ENCODE measurements at regions not wholly inside any gene's neighbourhood (a gene's known extent, or its start where the extent isn't known, plus 50 kb on each side); places are given as distances from the start of the nearest gene placed in this dataset.

DNA sequence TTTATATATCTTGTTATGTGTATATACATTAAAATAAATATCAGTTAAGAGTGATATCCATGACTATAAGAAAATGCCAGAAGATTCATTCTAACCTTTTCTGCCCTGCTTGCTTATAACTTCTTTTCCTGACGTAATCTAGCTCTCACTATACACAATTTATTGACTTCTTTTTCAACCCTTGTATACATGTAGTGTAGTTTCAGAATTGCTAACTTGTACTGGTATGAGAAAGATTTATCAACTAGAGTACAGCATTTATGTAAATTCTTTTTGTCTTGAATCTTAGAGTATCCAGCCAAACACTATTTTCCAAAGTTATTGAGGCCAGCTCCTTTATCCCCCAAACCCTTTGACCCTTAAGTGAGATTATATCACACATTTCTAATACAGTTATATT is 798.0 kb upstream of the RAB6C start:
- no peak overlapping the region for H3K4me3 ChIP-seq (ENCODE audit: low read depth, low read length)
- TF ChIP-seq, protein P1, sequence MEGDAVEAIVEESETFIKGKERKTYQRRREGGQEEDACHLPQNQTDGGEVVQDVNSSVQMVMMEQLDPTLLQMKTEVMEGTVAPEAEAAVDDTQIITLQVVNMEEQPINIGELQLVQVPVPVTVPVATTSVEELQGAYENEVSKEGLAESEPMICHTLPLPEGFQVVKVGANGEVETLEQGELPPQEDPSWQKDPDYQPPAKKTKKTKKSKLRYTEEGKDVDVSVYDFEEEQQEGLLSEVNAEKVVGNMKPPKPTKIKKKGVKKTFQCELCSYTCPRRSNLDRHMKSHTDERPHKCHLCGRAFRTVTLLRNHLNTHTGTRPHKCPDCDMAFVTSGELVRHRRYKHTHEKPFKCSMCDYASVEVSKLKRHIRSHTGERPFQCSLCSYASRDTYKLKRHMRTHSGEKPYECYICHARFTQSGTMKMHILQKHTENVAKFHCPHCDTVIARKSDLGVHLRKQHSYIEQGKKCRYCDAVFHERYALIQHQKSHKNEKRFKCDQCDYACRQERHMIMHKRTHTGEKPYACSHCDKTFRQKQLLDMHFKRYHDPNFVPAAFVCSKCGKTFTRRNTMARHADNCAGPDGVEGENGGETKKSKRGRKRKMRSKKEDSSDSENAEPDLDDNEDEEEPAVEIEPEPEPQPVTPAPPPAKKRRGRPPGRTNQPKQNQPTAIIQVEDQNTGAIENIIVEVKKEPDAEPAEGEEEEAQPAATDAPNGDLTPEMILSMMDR (IDR thresholded peaks at IDR 0.05; ENCODE audit: insufficient read depth, low read length): no peak
- DNase-seq (ENCODE audit: low read depth): no peak

DNA sequence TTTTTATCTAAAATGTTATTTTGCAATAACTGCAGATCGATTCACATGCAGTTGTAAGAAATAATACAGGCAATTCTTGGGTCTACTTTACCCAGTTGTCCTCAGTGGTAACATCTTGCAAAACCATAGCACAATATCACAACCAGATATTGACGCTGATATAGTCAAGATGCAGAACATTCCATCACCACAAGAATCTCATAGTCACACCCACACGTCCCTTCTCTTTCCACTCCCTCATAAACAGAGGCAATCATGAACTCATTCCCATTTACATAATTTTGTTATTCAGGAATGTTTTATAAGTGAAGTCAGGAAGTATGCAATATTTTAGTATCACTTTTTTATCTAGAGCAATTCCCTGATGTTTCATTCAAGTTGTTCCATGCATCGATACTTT is 797.5 kb upstream of the RAB6C start:
- no peak overlapping the region for H3K4me3 ChIP-seq (ENCODE audit: low read depth, low read length)
- DNase-seq (ENCODE audit: low read depth): no peak
- TF ChIP-seq, protein P1 (IDR thresholded peaks at IDR 0.05; ENCODE audit: insufficient read depth, low read length): no peak

DNA sequence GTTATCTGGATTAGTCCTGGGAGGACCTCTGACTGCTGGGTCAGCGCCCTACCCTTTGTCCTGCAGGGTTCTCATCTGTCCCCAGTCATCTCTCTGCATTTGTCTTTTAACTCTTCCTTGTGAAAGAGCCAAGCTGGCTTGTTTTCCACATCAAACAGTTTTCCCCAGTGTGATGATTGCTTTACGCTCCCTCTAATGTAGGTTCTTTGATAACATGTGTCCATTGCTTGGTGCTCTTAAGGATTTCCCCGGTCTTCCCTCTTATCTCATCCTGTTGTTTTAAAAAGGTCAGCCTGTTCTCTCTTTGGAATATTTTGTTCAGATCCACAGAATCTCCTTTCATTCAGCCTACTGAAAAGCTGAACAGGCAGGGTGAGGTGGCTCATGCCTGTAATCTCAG is 792.1 kb upstream of the RAB6C start:
- DNase-seq (ENCODE audit: low read depth): no peak
- TF ChIP-seq, protein P1 (IDR thresholded peaks at IDR 0.05; ENCODE audit: insufficient read depth, low read length): no peak
- no peak overlapping the region for H3K4me3 ChIP-seq (ENCODE audit: low read depth, low read length)

DNA sequence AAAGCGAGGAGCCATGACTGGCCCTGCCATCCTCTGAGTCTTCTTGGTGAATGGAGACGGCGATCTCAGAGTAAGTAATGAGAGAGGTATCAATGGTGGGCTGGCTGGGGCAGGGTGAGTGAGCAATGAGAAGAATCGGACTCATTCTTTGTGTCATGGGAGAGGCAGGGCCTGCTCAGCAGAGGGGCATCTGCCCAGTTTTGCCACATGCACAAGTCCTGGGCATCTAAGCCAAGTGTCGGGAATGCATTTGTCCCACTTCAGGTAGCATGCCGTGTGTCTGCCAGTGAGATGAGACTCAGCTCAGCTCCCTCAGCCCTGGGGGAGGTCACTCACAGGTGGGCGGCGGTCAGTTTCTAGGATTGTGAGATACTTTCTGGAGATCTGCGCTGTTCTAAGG is 791.0 kb upstream of the RAB6C start:
- no peak overlapping the region for H3K4me3 ChIP-seq (ENCODE audit: low read depth, low read length)
- DNase-seq (ENCODE audit: low read depth): no peak

DNA sequence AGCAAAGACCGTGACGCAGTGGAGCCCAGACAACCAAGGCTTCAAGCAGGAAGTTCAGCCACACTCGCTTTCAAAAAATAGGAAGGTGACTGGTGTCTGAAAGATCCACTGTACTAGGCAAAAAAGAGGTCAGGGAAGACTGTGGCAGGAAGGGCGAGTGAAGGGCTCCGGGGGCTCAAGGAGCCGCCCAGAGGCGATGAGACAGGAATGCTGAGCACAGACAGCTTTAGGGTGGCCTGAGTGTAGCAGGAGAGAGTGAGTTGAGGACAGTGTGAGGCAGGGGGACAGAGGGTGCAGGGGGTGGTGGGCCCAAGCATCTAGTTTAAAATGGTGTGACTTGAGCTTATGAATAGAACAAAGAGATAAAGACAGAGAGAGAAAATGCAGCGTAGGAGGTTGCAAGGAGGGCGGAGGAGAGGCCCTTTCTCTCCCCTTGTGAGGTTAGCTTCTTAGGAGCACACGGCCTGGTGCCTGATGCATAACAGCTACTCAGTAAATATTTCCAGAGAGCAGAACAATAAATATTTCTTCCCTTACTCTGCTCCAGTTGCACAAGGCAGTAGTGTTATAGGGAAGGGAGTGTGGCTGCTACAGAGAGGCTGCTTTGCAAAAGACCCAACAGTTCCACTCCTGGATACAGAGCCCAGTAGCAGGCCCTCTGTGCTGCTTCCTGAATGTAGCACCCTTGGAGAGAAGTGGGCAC is 789.7 kb upstream of the RAB6C start:
- no peak for DNase-seq (ENCODE audit: low read depth)
- TF ChIP-seq, protein P1 (IDR thresholded peaks at IDR 0.05; ENCODE audit: insufficient read depth, low read length): no peak
- no peak overlapping the region for H3K4me3 ChIP-seq (ENCODE audit: low read depth, low read length)

More for the DNA sequence above, 791.0 kb upstream of the RAB6C start:
- TF ChIP-seq, protein P1 (IDR thresholded peaks at IDR 0.05; ENCODE audit: insufficient read depth, low read length): no peak

DNA sequence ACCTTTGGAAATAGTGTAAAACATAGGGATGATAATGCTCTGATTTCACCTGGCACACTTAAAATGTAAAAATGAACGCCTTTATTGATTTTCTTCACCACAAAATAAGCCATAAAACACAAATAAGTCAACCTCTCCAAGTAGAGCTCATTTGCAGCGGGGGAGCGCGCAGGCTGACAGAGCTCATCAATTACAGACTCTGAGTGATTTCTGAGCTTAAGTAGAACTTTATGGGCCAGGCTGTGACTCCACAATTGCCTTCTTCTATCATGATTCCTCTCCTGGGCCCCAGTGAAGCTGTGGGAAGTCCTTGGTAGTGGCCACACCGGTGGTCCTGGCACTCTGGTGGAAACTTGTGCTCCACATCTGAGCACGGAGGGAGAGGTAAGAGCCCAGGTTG is 789.0 kb upstream of the RAB6C start:
- H3K4me3 ChIP-seq (ENCODE audit: low read depth, low read length): no peak overlapping the region
- TF ChIP-seq, protein P1 (IDR thresholded peaks at IDR 0.05; ENCODE audit: insufficient read depth, low read length): no peak
- no peak for DNase-seq (ENCODE audit: low read depth)

DNA sequence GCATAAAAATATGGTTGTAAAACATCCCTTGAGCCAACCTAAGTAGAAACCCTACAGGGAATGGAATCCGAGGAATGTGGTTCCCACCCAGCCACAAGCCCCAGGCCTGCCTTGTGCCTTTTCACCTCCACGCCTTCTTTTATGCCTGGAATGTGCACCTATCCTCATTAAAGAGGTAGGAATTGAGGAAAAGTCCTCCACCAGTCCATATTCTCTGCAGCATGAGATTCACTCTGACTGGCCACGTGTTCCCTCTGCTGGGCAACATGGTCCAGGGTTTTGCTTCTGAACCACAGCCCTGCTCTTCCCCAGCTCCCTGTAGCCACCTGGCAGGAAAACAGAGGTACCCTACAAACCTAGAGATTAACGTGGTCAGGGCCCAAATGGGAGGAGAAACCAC is 787.9 kb upstream of the RAB6C start:
- H3K4me3 ChIP-seq (ENCODE audit: low read depth, low read length): no peak overlapping the region
- TF ChIP-seq, protein P1 (IDR thresholded peaks at IDR 0.05; ENCODE audit: insufficient read depth, low read length): no peak
- no peak for DNase-seq (ENCODE audit: low read depth)

Data from fibroblast of the aortic adventitia (primary cell).